Trophoblast cell (in vitro differentiated cells and primary cell): ENCODE measurements at regions not wholly inside any gene's neighbourhood (a gene's known extent, or its start where the extent isn't known, plus 50 kb on each side); places are given as distances from the start of the nearest gene placed in this dataset.
"Not testable (repeated sequence)": the region's sequence is repeated elsewhere in the genome, so short reads cannot be mapped to it uniquely, and the experiment has no call there.

Experiments
- DNase-seq, 2 donors: peaks; one replicate each; pipeline ENCODE4 v3.0.0-alpha.2; 2016
- H2AFZ ChIP-seq: 2 replicates; pipeline ENCODE4 v1.6.1; 2013; ENCODE audit warnings: low read length, moderate library complexity, mild to moderate bottlenecking; ENCODE audit not compliant: insufficient read depth, poor library complexity
- H2AK5ac ChIP-seq: 2 replicates; pipeline ENCODE4 v1.6.1; 2013; ENCODE audit warnings: mild to moderate bottlenecking, low read length
- H2BK120ac ChIP-seq: 2 replicates; pipeline ENCODE4 v1.6.1; 2013; ENCODE audit warnings: low read length, mild to moderate bottlenecking, moderate library complexity; ENCODE audit not compliant: insufficient read depth, poor library complexity
- H2BK12ac ChIP-seq: 2 replicates; pipeline ENCODE4 v1.6.1; 2013; ENCODE audit warnings: mild to moderate bottlenecking, low read length, moderate library complexity
- H2BK5ac ChIP-seq: 2 replicates; pipeline ENCODE4 v1.6.1; 2013; ENCODE audit warnings: low read length, low read depth, moderate library complexity, mild to moderate bottlenecking; ENCODE audit not compliant: poor library complexity
- H3K14ac ChIP-seq: 2 replicates; pipeline ENCODE4 v1.6.1; 2013; ENCODE audit warnings: mild to moderate bottlenecking, low read length
- H3K18ac ChIP-seq: 2 replicates; pipeline ENCODE4 v1.6.1; 2013; ENCODE audit warnings: mild to moderate bottlenecking, low read length
- H3K23ac ChIP-seq: 2 replicates; pipeline ENCODE4 v1.6.1; 2013; ENCODE audit warnings: low read length
- H3K27ac ChIP-seq: 2 replicates; pipeline ENCODE4 v1.5.1; 2013; ENCODE audit warnings: low read depth, mild to moderate bottlenecking, inconsistent platforms, low read length, moderate library complexity
- H3K27me3 ChIP-seq: 2 replicates; pipeline ENCODE4 v1.6.1; 2013; ENCODE audit warnings: inconsistent platforms, mild to moderate bottlenecking, low read length, moderate library complexity; ENCODE audit not compliant: insufficient read depth
- H3K36me3 ChIP-seq, 2 experiments: 1 replicate in 1 of 2; 2 replicates in 1 of 2; pipeline ENCODE4 v1.6.1; 2013; ENCODE audit warnings: low read length in 2 of 2, mild to moderate bottlenecking in 2 of 2, moderate library complexity in 1 of 2; ENCODE audit not compliant: insufficient read depth in 2 of 2, control insufficient read depth in 1 of 2
- H3K4ac ChIP-seq: 2 replicates; pipeline ENCODE4 v1.6.1; 2013; ENCODE audit warnings: low read depth, mild to moderate bottlenecking, low read length, moderate library complexity
- H3K4me1 ChIP-seq, 2 experiments: 1 replicate in 1 of 2; 2 replicates in 1 of 2; pipeline ENCODE4 v1.6.1; 2013; ENCODE audit warnings: low read length in 2 of 2, mild to moderate bottlenecking in 2 of 2, moderate library complexity in 1 of 2; ENCODE audit not compliant: insufficient read depth in 2 of 2, control insufficient read depth in 1 of 2
- H3K4me2 ChIP-seq: 2 replicates; pipeline ENCODE4 v1.6.1; 2013; ENCODE audit warnings: inconsistent platforms, mild to moderate bottlenecking, low read length, moderate library complexity
- H3K4me3 ChIP-seq: 2 replicates; pipeline ENCODE4 v1.5.1; 2013; ENCODE audit warnings: mild to moderate bottlenecking, low read depth, low read length, inconsistent platforms
- H3K79me1 ChIP-seq: one replicate; pipeline ENCODE4 v1.6.1; 2013; ENCODE audit warnings: low read length
- H3K79me2 ChIP-seq: 2 replicates; pipeline ENCODE4 v1.6.1; 2013; ENCODE audit warnings: low read length, mild to moderate bottlenecking; ENCODE audit not compliant: control insufficient read depth, insufficient read depth, poor library complexity
- H3K9ac ChIP-seq: 2 replicates; pipeline ENCODE4 v1.6.1; 2013; ENCODE audit warnings: mild to moderate bottlenecking, low read length
- H3K9me3 ChIP-seq: 2 replicates; pipeline ENCODE4 v1.6.1; 2013; ENCODE audit warnings: low read depth, mild to moderate bottlenecking, control low read depth, inconsistent platforms, low read length; ENCODE audit not compliant: insufficient read depth
- H4K12ac ChIP-seq: 2 replicates; pipeline ENCODE4 v1.6.1; 2013; ENCODE audit warnings: low read depth, mild to moderate bottlenecking, low read length, moderate library complexity
- H4K8ac ChIP-seq: 2 replicates; pipeline ENCODE4 v1.6.1; 2013; ENCODE audit warnings: low read depth, mild to moderate bottlenecking, low read length, moderate library complexity
- H4K91ac ChIP-seq: one replicate; pipeline ENCODE4 v1.6.1; 2013; ENCODE audit warnings: low read depth, mild to moderate bottlenecking, low read length, moderate library complexity
- WGBS: extraction: QIAGEN DNeasy Blood & Tissue Kit; methylation state at CpG from one replicate; pipeline ENCODE4 v1.1.7; 2013; ENCODE audit warnings: missing lambda C conversion rate; ENCODE audit not compliant: insufficient read length, insufficient coverage; ENCODE audit errors: extremely low coverage; 5-methylcytosine and 5-hydroxymethylcytosine counted together

- not testable (repeated sequence) for H3K36me3 ChIP-seq, H2BK12ac ChIP-seq, H3K18ac ChIP-seq, H2AK5ac ChIP-seq, H3K9me3 ChIP-seq, H3K79me2 ChIP-seq, H4K12ac ChIP-seq, H2BK5ac ChIP-seq, H4K91ac ChIP-seq, H3K27ac ChIP-seq, H3K4ac ChIP-seq, H3K23ac ChIP-seq, H2AFZ ChIP-seq, H3K79me1 ChIP-seq, H4K8ac ChIP-seq, H3K9ac ChIP-seq, H3K4me2 ChIP-seq, DNase-seq, H3K4me1 ChIP-seq, H3K14ac ChIP-seq, H3K4me3 ChIP-seq, H2BK120ac ChIP-seq, H3K27me3 ChIP-seq
- no CpG with 5 or more reads among the region's 3 CpGs for WGBS
Observed at GRCh38 chr2:179321034-179321433, 56.4 kb upstream of the SESTD1 start.

DNA sequence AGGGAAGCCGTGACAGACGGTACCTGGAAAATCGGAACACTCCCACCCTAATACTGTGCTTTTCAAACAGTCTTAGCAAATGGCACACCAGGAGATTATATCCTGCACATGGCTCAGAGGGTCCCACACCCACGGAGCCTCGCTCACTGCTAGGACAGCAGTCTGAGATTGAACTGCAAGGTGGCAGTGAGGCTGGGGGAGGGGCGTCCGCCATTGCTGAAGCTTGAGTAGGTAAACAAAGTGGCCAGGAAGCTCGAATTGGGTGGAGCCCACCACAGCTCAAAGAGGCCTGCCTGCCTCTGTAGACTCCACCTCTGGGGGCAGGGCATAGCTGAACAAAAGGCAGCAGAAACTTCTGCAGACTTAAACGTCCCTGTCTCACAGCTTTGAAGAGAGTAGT is 50.1 kb upstream of the SESTD1 start:
- not testable (repeated sequence) for H3K79me1 ChIP-seq, H3K18ac ChIP-seq, H3K4me2 ChIP-seq, H4K91ac ChIP-seq, H3K4me1 ChIP-seq, H3K4me3 ChIP-seq, H2AFZ ChIP-seq, H4K12ac ChIP-seq, H2BK120ac ChIP-seq, H3K27ac ChIP-seq, H2BK12ac ChIP-seq, H2AK5ac ChIP-seq, H3K27me3 ChIP-seq, H3K79me2 ChIP-seq, H3K4ac ChIP-seq, H4K8ac ChIP-seq, H3K23ac ChIP-seq, H3K36me3 ChIP-seq, H2BK5ac ChIP-seq, H3K14ac ChIP-seq, DNase-seq, H3K9me3 ChIP-seq, H3K9ac ChIP-seq
- no CpG with 5 or more reads among the region's 9 CpGs for WGBS
